ENCODE measurements at regions not wholly inside any gene's neighbourhood (a gene's known extent, or its start where the extent isn't known, plus 50 kb on each side); places are given as distances from the start of the nearest gene placed in this dataset.

GRCh38 chr11:28472904-28473303 lies 364.7 kb downstream of the METTL15 start:
- Mint-ChIP-seq H3K4me1 (no peaks in the 10 kb centered on the region), H3K27ac (no peak overlapping the region), H3K9me3 (no peaks in the 10 kb centered on the region), H3K27me3 (no peaks in the 10 kb centered on the region), H3K4me3 (no peak overlapping the region), H3K36me3 (ENCODE audit: low read depth) (no peaks in the 10 kb centered on the region)
- ChIA-PET CTCF (no interaction called here), POLR2A (no interaction called here)
- DNase-seq (no peak), ATAC-seq (ENCODE audit: low read depth) (no peak)
- intact Hi-C loops (cut with micrococcal nuclease), result no loop called here
- TF ChIP-seq, protein P1, sequence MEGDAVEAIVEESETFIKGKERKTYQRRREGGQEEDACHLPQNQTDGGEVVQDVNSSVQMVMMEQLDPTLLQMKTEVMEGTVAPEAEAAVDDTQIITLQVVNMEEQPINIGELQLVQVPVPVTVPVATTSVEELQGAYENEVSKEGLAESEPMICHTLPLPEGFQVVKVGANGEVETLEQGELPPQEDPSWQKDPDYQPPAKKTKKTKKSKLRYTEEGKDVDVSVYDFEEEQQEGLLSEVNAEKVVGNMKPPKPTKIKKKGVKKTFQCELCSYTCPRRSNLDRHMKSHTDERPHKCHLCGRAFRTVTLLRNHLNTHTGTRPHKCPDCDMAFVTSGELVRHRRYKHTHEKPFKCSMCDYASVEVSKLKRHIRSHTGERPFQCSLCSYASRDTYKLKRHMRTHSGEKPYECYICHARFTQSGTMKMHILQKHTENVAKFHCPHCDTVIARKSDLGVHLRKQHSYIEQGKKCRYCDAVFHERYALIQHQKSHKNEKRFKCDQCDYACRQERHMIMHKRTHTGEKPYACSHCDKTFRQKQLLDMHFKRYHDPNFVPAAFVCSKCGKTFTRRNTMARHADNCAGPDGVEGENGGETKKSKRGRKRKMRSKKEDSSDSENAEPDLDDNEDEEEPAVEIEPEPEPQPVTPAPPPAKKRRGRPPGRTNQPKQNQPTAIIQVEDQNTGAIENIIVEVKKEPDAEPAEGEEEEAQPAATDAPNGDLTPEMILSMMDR (IDR thresholded peaks at IDR 0.05), result no peak

- DNase-seq (no peak), ATAC-seq (ENCODE audit: low read depth) (no peak)
- intact Hi-C loops (cut with micrococcal nuclease), result no loop called here
- Mint-ChIP-seq H3K27ac (no peak overlapping the region), H3K4me1 (no peaks in the 10 kb centered on the region), H3K36me3 (ENCODE audit: low read depth) (no peaks in the 10 kb centered on the region), H3K27me3 (no peaks in the 10 kb centered on the region), H3K4me3 (no peak overlapping the region), H3K9me3 (no peaks in the 10 kb centered on the region)
- TF ChIP-seq, protein P1 (IDR thresholded peaks at IDR 0.05), result no peak
- CTCF ChIA-PET, result no interaction called here
- POLR2A ChIA-PET, result no interaction called here
These were observed 363.3 kb downstream of the METTL15 start for GRCh38 chr11:28471537-28471936.

GRCh38 chr11:28470180-28470579 lies 362.0 kb downstream of the METTL15 start:
- no peaks in the 10 kb centered on the region for H3K36me3 Mint-ChIP-seq (ENCODE audit: low read depth)
- H3K27me3 Mint-ChIP-seq, result no peaks in the 10 kb centered on the region
- no peaks in the 10 kb centered on the region for H3K9me3 Mint-ChIP-seq
- ChIA-PET POLR2A (no interaction called here), CTCF (no interaction called here)
- DNase-seq (no peak), ATAC-seq (ENCODE audit: low read depth) (no peak)
- intact Hi-C loops (cut with micrococcal nuclease), result no loop called here
- no peaks in the 10 kb centered on the region for H3K4me1 Mint-ChIP-seq
- TF ChIP-seq, protein P1 (IDR thresholded peaks at IDR 0.05), result no peak
- H3K4me3 Mint-ChIP-seq, result no peak overlapping the region
- H3K27ac Mint-ChIP-seq, result no peak overlapping the region

DNA sequence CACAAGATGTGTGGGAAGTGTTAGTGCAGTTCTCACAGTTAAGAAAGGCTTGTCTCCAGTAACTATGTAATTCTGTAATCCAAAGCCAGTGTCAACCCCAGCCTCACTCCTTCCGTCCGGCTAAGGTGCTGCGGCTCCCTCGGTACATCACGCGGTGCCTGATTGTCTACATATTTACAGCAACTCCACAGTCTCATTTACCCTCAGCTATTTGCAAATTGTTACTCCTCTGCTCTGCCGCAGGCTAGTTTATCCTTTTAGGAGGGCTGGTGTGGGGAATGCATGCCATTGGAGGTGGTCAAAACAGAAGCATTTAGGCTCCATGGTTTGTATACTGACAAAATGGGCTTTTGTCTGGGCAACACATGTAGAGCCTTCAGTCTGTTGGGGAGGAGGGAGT lies 358.3 kb downstream of the METTL15 start:
- no peaks in the 10 kb centered on the region for H3K27me3 Mint-ChIP-seq
- TF ChIP-seq, protein P1 (IDR thresholded peaks at IDR 0.05), result no peak
- no peaks in the 10 kb centered on the region for H3K36me3 Mint-ChIP-seq (ENCODE audit: low read depth)
- intact Hi-C loops (cut with micrococcal nuclease), result no loop called here
- no peaks in the 10 kb centered on the region for H3K9me3 Mint-ChIP-seq
- DNase-seq (no peak), ATAC-seq (ENCODE audit: low read depth) (no peak)
- no peak overlapping the region for H3K27ac Mint-ChIP-seq
- H3K4me1 Mint-ChIP-seq, result no peaks in the 10 kb centered on the region
- ChIA-PET CTCF (no interaction called here), POLR2A (no interaction called here)
- no peak overlapping the region for H3K4me3 Mint-ChIP-seq

DNA sequence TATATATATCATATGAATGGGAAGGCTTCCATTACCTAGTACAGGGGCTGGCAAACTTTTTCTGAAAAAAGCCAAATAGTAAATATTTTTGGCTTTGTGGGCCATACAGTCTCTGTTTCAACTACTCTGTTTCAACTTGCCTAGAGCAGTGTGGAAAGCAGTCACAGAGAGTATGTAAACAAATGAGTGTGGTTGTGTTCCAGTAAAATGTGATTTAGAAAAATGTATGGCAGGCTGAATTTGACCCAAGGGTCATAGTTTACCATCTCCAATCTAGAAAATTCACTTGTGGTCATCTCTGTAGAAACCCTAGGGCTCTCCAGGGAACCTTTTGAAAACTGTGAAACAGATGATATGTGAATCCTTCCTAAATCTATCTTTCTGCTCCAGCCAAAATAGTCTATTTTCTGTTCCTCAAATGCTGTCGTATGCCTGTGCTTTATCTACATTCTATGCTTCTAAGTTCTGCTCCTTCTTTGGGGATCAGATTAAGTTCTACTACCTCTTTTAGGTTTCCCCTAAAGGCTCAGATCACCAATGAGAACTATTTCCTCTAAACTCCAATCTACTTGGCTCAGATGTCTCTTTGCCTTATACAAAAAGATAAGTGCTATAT lies 356.2 kb downstream of the METTL15 start:
- DNase-seq (no peak), ATAC-seq (ENCODE audit: low read depth) (no peak)
- Mint-ChIP-seq H3K4me1 (no peaks in the 10 kb centered on the region), H3K27me3 (no peaks in the 10 kb centered on the region), H3K27ac (no peak overlapping the region), H3K9me3 (no peaks in the 10 kb centered on the region), H3K4me3 (no peak overlapping the region), H3K36me3 (ENCODE audit: low read depth) (no peaks in the 10 kb centered on the region)
- ChIA-PET POLR2A (no interaction called here), CTCF (no interaction called here)
- TF ChIP-seq, protein P1 (IDR thresholded peaks at IDR 0.05), result no peak
- intact Hi-C loops (cut with micrococcal nuclease), result no loop called here
